Stimulated activated naive CD8-positive, alpha-beta T cell treated with anti-CD3 and anti-CD28 coated beads, Interleukin-15, amount 100 ng/mL, for 72 hours (primary cell): ENCODE measurements at regions not wholly inside any gene's neighbourhood (a gene's known extent, or its start where the extent isn't known, plus 50 kb on each side); places are given as distances from the start of the nearest gene placed in this dataset.
"Not testable (repeated sequence)": the region's sequence is repeated elsewhere in the genome, so short reads cannot be mapped to it uniquely, and the experiment has no call there.

Experiments
- ATAC-seq: fragments of 150-1000 bp; cut with Tn5 transposase; 2 replicates; pipeline ENCODE4 v1.10.0; 2021; ENCODE audit warnings: mild to moderate bottlenecking, moderate library complexity
- DNase-seq, 2 donors: peaks; one replicate each; pipeline ENCODE4 v3.0.0; 2021 to 2022
- H3K27ac Mint-ChIP-seq, 2 donors: one replicate each; pipeline ENCODE4 v1.8.0; 2022; ENCODE audit warnings: mild to moderate bottlenecking in 2 of 2, mixed read lengths in 2 of 2, moderate library complexity in 2 of 2
- H3K27me3 Mint-ChIP-seq: one replicate; pipeline ENCODE4 v1.8.0; 2022; ENCODE audit warnings: mixed read lengths
- H3K4me1 Mint-ChIP-seq: one replicate; pipeline ENCODE4 v1.8.0; 2022; ENCODE audit warnings: mild to moderate bottlenecking, mixed read lengths
- H3K4me3 Mint-ChIP-seq, 2 donors: one replicate each; pipeline ENCODE4 v1.8.0; 2022; ENCODE audit warnings: mild to moderate bottlenecking in 2 of 2, mixed read lengths in 2 of 2, moderate library complexity in 1 of 2
- H3K9me3 Mint-ChIP-seq, 2 donors: one replicate each; pipeline ENCODE4 v1.8.0; 2022; ENCODE audit warnings: mixed read lengths in 2 of 2

- H3K4me1 Mint-ChIP-seq: no peaks in the 10 kb centered on the region
- no peaks in the 10 kb centered on the region for H3K9me3 Mint-ChIP-seq
- no peak overlapping the region for H3K27ac Mint-ChIP-seq
- no peak overlapping the region for H3K4me3 Mint-ChIP-seq
- ATAC-seq: no peak
- peaks cover 23% of the 10 kb centered on the region for H3K27me3 Mint-ChIP-seq
- no peak for DNase-seq
Measured at GRCh38 chr3:124043023-124043422, 51.1 kb upstream of the ROPN1 start.

GRCh38 chr3:124044956-124045355 is 53.0 kb upstream of the ROPN1 start:
- no peak for DNase-seq

GRCh38 chr3:124048967-124049798 is 57.3 kb upstream of the ROPN1 start:
- ATAC-seq: no peak
- Mint-ChIP-seq H3K27ac (no peak overlapping the region), H3K27me3 (peaks cover 55% of the 10 kb centered on the region), H3K4me1 (no peaks in the 10 kb centered on the region), H3K9me3 (no peaks in the 10 kb centered on the region), H3K4me3 (no peak overlapping the region)
- DNase-seq: no peak

More at GRCh38 chr3:124044956-124045355, 53.0 kb upstream of the ROPN1 start:
- Mint-ChIP-seq H3K27me3 (peaks cover 24% of the 10 kb centered on the region), H3K4me3 (no peak overlapping the region), H3K27ac (no peak overlapping the region), H3K9me3 (no peaks in the 10 kb centered on the region), H3K4me1 (no peaks in the 10 kb centered on the region)
- ATAC-seq: no peak

- H3K27ac Mint-ChIP-seq: no peak overlapping the region
Measured at GRCh38 chr3:124051636-124052035, 59.7 kb upstream of the ROPN1 start.

GRCh38 chr3:124053871-124054270 is 61.9 kb upstream of the ROPN1 start:
- Mint-ChIP-seq H3K27me3 (peaks cover 37% of the 10 kb centered on the region), H3K4me3 (no peak overlapping the region), H3K9me3 (no peaks in the 10 kb centered on the region), H3K4me1 (no peaks in the 10 kb centered on the region), H3K27ac (no peak overlapping the region)
- DNase-seq (no peak), ATAC-seq (peak; percentile 46)

More at GRCh38 chr3:124051636-124052035, 59.7 kb upstream of the ROPN1 start:
- DNase-seq (no peak), ATAC-seq (no peak)
- Mint-ChIP-seq H3K27me3 (peaks cover 33% of the 10 kb centered on the region), H3K4me3 (no peak overlapping the region), H3K9me3 (no peaks in the 10 kb centered on the region), H3K4me1 (no peaks in the 10 kb centered on the region)

- no peak for ATAC-seq
- H3K27me3 Mint-ChIP-seq: peaks cover 24% of the 10 kb centered on the region
Measured at GRCh38 chr3:124056846-124057245, 64.9 kb upstream of the ROPN1 start.

GRCh38 chr3:124057420-124057819 is 65.5 kb upstream of the ROPN1 start:
- Mint-ChIP-seq H3K9me3 (no peaks in the 10 kb centered on the region), H3K27me3 (peaks cover 19% of the 10 kb centered on the region), H3K4me3 (no peak overlapping the region), H3K4me1 (no peaks in the 10 kb centered on the region), H3K27ac (no peak overlapping the region)
- DNase-seq (no peak), ATAC-seq (no peak)

More at GRCh38 chr3:124056846-124057245, 64.9 kb upstream of the ROPN1 start:
- no peak for DNase-seq
- no peaks in the 10 kb centered on the region for H3K9me3 Mint-ChIP-seq
- H3K4me3 Mint-ChIP-seq: no peak overlapping the region
- no peaks in the 10 kb centered on the region for H3K4me1 Mint-ChIP-seq
- H3K27ac Mint-ChIP-seq: no peak overlapping the region

- H3K4me1 Mint-ChIP-seq: no peaks in the 10 kb centered on the region
- no peak for DNase-seq
- peaks cover 12% of the 10 kb centered on the region for H3K27me3 Mint-ChIP-seq
- no peaks in the 10 kb centered on the region for H3K9me3 Mint-ChIP-seq
- no peak overlapping the region for H3K27ac Mint-ChIP-seq
- no peak for ATAC-seq
- no peak overlapping the region for H3K4me3 Mint-ChIP-seq
Measured at GRCh38 chr3:124059580-124059979, 67.7 kb upstream of the ROPN1 start.

- Mint-ChIP-seq H3K27ac (no peak overlapping the region), H3K4me1 (no peaks in the 10 kb centered on the region), H3K4me3 (no peak overlapping the region), H3K27me3 (peaks cover 7% of the 10 kb centered on the region), H3K9me3 (no peaks in the 10 kb centered on the region)
- no peak for ATAC-seq
- no peak for DNase-seq
Measured at GRCh38 chr3:124063197-124063909, 71.4 kb upstream of the ROPN1 start.

- Mint-ChIP-seq H3K27me3 (peaks cover 7% of the 10 kb centered on the region), H3K27ac (no peak overlapping the region), H3K4me1 (no peaks in the 10 kb centered on the region), H3K9me3 (no peaks in the 10 kb centered on the region), H3K4me3 (no peak overlapping the region)
- ATAC-seq (no peak), DNase-seq (no peak)
Measured at GRCh38 chr3:124064050-124064449, 72.1 kb upstream of the ROPN1 start.

- ATAC-seq, H3K4me1 Mint-ChIP-seq, H3K27ac Mint-ChIP-seq, H3K9me3 Mint-ChIP-seq, H3K4me3 Mint-ChIP-seq, DNase-seq: not testable (repeated sequence)
- peaks cover 13% of the 10 kb centered on the region for H3K27me3 Mint-ChIP-seq
Measured at GRCh38 chr3:124066543-124066942, 74.6 kb upstream of the ROPN1 start.

- H3K4me3 Mint-ChIP-seq, H3K4me1 Mint-ChIP-seq, DNase-seq, ATAC-seq, H3K9me3 Mint-ChIP-seq, H3K27ac Mint-ChIP-seq: not testable (repeated sequence)
- H3K27me3 Mint-ChIP-seq: peaks cover 17% of the 10 kb centered on the region
Measured at GRCh38 chr3:124069706-124070105, 77.8 kb upstream of the ROPN1 start.

GRCh38 chr3:124075090-124075489 is 83.2 kb upstream of the ROPN1 start:
- peaks cover 17% of the 10 kb centered on the region for H3K27me3 Mint-ChIP-seq
- not testable (repeated sequence) for ATAC-seq, H3K9me3 Mint-ChIP-seq, DNase-seq, H3K4me1 Mint-ChIP-seq, H3K4me3 Mint-ChIP-seq
- peak overlapping the region in 1 of 2 donors; percentile 59 for H3K27ac Mint-ChIP-seq

- no peak for ATAC-seq
- DNase-seq: no peak
- no peaks in the 10 kb centered on the region for H3K9me3 Mint-ChIP-seq
- peaks cover 17% of the 10 kb centered on the region for H3K27me3 Mint-ChIP-seq
- H3K4me1 Mint-ChIP-seq: no peaks in the 10 kb centered on the region
- peak overlapping the region in 1 of 2 donors; percentile 52 for H3K27ac Mint-ChIP-seq
- no peak overlapping the region for H3K4me3 Mint-ChIP-seq
Measured at GRCh38 chr3:124075753-124076152, 83.8 kb upstream of the ROPN1 start.

- Mint-ChIP-seq H3K27me3 (peaks cover 16% of the 10 kb centered on the region), H3K4me3 (no peak overlapping the region), H3K9me3 (no peaks in the 10 kb centered on the region), H3K27ac (no peak overlapping the region), H3K4me1 (no peaks in the 10 kb centered on the region)
- no peak for DNase-seq
- ATAC-seq: no peak
Measured at GRCh38 chr3:124076235-124076634, 84.3 kb upstream of the ROPN1 start.
